ENCODE measurements at regions not wholly inside any gene's neighbourhood (a gene's known extent, or its start where the extent isn't known, plus 50 kb on each side); places are given as distances from the start of the nearest gene placed in this dataset.

GRCh38 chr11:131074573-131074972 lies 158.3 kb upstream of the SNX19 start:
- DNase-seq = no peak
- H3K9me3 Mint-ChIP-seq (ENCODE audit: unreplicated experiment) = no peaks in the 10 kb centered on the region
- H3K27me3 Mint-ChIP-seq (ENCODE audit: unreplicated experiment) = no peaks in the 10 kb centered on the region
- no peak for TF ChIP-seq CTCF (IDR thresholded peaks at IDR 0.05; ENCODE audit: partially characterized antibody, unreplicated experiment)
- H3K4me1 Mint-ChIP-seq (ENCODE audit: low read depth, unreplicated experiment) = no peaks in the 10 kb centered on the region
- H3K36me3 Mint-ChIP-seq (ENCODE audit: unreplicated experiment) = no peaks in the 10 kb centered on the region
- no peak overlapping the region for H3K27ac Mint-ChIP-seq (ENCODE audit: unreplicated experiment)
- no peak overlapping the region for H3K4me3 Mint-ChIP-seq (ENCODE audit: unreplicated experiment)

GRCh38 chr11:131077340-131077739 lies 161.1 kb upstream of the SNX19 start:
- Mint-ChIP-seq H3K36me3 (ENCODE audit: unreplicated experiment) (no peaks in the 10 kb centered on the region), H3K9me3 (ENCODE audit: unreplicated experiment) (peaks cover 2% of the 10 kb centered on the region), H3K4me1 (ENCODE audit: low read depth, unreplicated experiment) (no peaks in the 10 kb centered on the region), H3K27me3 (ENCODE audit: unreplicated experiment) (no peaks in the 10 kb centered on the region), H3K27ac (ENCODE audit: unreplicated experiment) (no peak overlapping the region), H3K4me3 (ENCODE audit: unreplicated experiment) (no peak overlapping the region)
- no peak for TF ChIP-seq CTCF (IDR thresholded peaks at IDR 0.05; ENCODE audit: partially characterized antibody, unreplicated experiment)
- no peak for DNase-seq

- TF ChIP-seq CTCF (IDR thresholded peaks at IDR 0.05; ENCODE audit: partially characterized antibody, unreplicated experiment) = no peak
- DNase-seq = no peak
- peaks cover 2% of the 10 kb centered on the region for H3K9me3 Mint-ChIP-seq (ENCODE audit: unreplicated experiment)
- H3K27ac Mint-ChIP-seq (ENCODE audit: unreplicated experiment) = no peak overlapping the region
- H3K4me1 Mint-ChIP-seq (ENCODE audit: low read depth, unreplicated experiment) = no peaks in the 10 kb centered on the region
- no peak overlapping the region for H3K4me3 Mint-ChIP-seq (ENCODE audit: unreplicated experiment)
- no peaks in the 10 kb centered on the region for H3K36me3 Mint-ChIP-seq (ENCODE audit: unreplicated experiment)
- H3K27me3 Mint-ChIP-seq (ENCODE audit: unreplicated experiment) = no peaks in the 10 kb centered on the region
Measured at GRCh38 chr11:131079036-131079435, 162.8 kb upstream of the SNX19 start.

GRCh38 chr11:131089727-131090245 lies 173.5 kb upstream of the SNX19 start:
- no peak for TF ChIP-seq CTCF (IDR thresholded peaks at IDR 0.05; ENCODE audit: partially characterized antibody, unreplicated experiment)
- H3K36me3 Mint-ChIP-seq (ENCODE audit: unreplicated experiment) = peaks cover 5% of the 10 kb centered on the region
- H3K4me3 Mint-ChIP-seq (ENCODE audit: unreplicated experiment) = no peak overlapping the region
- H3K4me1 Mint-ChIP-seq (ENCODE audit: low read depth, unreplicated experiment) = no peaks in the 10 kb centered on the region
- H3K27me3 Mint-ChIP-seq (ENCODE audit: unreplicated experiment) = peaks cover 2% of the 10 kb centered on the region
- DNase-seq = no peak
- no peaks in the 10 kb centered on the region for H3K9me3 Mint-ChIP-seq (ENCODE audit: unreplicated experiment)
- no peak overlapping the region for H3K27ac Mint-ChIP-seq (ENCODE audit: unreplicated experiment)

GRCh38 chr11:131092469-131092868 lies 176.2 kb upstream of the SNX19 start:
- no peaks in the 10 kb centered on the region for H3K36me3 Mint-ChIP-seq (ENCODE audit: unreplicated experiment)
- no peak overlapping the region for H3K4me3 Mint-ChIP-seq (ENCODE audit: unreplicated experiment)
- no peaks in the 10 kb centered on the region for H3K9me3 Mint-ChIP-seq (ENCODE audit: unreplicated experiment)
- DNase-seq = no peak
- TF ChIP-seq CTCF (IDR thresholded peaks at IDR 0.05; ENCODE audit: partially characterized antibody, unreplicated experiment) = no peak
- H3K27ac Mint-ChIP-seq (ENCODE audit: unreplicated experiment) = no peak overlapping the region
- H3K4me1 Mint-ChIP-seq (ENCODE audit: low read depth, unreplicated experiment) = no peaks in the 10 kb centered on the region
- H3K27me3 Mint-ChIP-seq (ENCODE audit: unreplicated experiment) = peaks cover 2% of the 10 kb centered on the region

Measured in glutamatergic neuron (in vitro differentiated cells).